Thyroid gland (tissue), 4 donors: ENCODE measurements at regions not wholly inside any gene's neighbourhood (a gene's known extent, or its start where the extent isn't known, plus 50 kb on each side); places are given as distances from the start of the nearest gene placed in this dataset.

Source experiments
- POLR2A ChIP-seq, 2 donors: fragments of 450-650 bp; IDR thresholded peaks; one replicate each; pipeline ENCODE4 v1.6.1; 2017; ENCODE audit warnings: antibody characterized with exemption in 2 of 2, mild to moderate bottlenecking in 2 of 2, moderate library complexity in 1 of 2
- TF ChIP-seq, protein P1 (sequence below), 6 experiments: fragments of 200-600 bp in 3 of 6; fragments of 450-650 bp in 3 of 6; sonication (generic) in 3 of 6; IDR thresholded peaks; one replicate each; pipeline ENCODE4 v1.5.1; 2016 to 2019; ENCODE audit warnings: antibody characterized with exemption in 6 of 6, mild to moderate bottlenecking in 2 of 6, inconsistent platforms in 1 of 6, moderate library complexity in 1 of 6

DNA sequence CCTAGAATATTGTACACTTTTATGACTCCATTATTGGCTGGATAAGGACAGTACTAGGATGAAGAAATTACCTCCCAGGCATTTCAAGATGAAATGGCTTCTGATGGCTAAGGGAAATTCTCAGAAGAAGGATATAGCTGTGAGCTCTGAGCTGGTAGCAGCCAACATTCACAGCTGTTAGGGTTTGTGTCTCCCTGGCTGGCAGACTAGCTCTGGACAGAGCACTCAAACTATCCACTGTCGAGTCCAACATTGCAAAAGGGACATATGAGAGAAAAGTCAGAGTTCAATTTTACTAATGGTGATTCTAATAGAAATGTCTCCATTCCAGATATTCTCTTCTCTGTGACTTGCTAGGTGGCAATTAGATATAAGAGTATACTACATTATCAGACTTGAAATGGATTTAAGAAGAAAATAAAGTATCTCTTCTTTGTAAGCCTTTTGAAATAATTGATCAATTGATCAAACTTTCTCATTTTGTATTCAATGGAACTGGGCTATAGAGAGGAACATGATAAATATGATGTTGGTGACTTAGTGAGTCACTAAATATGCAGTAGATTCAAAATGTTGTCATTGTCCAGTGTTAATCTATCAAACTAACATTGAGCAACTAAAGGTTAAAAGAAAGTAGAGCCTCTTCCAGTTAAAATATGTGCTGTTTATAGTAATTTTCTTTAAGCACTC lies 1920.3 kb downstream of the SUCLG1 start:
- TF ChIP-seq POLR2A (IDR thresholded peaks at IDR 0.05), result no peak
- TF ChIP-seq, protein P1, sequence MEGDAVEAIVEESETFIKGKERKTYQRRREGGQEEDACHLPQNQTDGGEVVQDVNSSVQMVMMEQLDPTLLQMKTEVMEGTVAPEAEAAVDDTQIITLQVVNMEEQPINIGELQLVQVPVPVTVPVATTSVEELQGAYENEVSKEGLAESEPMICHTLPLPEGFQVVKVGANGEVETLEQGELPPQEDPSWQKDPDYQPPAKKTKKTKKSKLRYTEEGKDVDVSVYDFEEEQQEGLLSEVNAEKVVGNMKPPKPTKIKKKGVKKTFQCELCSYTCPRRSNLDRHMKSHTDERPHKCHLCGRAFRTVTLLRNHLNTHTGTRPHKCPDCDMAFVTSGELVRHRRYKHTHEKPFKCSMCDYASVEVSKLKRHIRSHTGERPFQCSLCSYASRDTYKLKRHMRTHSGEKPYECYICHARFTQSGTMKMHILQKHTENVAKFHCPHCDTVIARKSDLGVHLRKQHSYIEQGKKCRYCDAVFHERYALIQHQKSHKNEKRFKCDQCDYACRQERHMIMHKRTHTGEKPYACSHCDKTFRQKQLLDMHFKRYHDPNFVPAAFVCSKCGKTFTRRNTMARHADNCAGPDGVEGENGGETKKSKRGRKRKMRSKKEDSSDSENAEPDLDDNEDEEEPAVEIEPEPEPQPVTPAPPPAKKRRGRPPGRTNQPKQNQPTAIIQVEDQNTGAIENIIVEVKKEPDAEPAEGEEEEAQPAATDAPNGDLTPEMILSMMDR (IDR thresholded peaks at IDR 0.05), result no peak
